NOMO-1 treated with dmso at 0.1 percent for 144 hours (cell line): ENCODE measurements at regions not wholly inside any gene's neighbourhood (a gene's known extent, or its start where the extent isn't known, plus 50 kb on each side); places are given as distances from the start of the nearest gene placed in this dataset.

Experiments used
- DNase-seq: peaks from one replicate; lab custom pipeline; 2025; ENCODE audit not compliant: unreplicated experiment; lab: John Stamatoyannopoulos, UW

DNA sequence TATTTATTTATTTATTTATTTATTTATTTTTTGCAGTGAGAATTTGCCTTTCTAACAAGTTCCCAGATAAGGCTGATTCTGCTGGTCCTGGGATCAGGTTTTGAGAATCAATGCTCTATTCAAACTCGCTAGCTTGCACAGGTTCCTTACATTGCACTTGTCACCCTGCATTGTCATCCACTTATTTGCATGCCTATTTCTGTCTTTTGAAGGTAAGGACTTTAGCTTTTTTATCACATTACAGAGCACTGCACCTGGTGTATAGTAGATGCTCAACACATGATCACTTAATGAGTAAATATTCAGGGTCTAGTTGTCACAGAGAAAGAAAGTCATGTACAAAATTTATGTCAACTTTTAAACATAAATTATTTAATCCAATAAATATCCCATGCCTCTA is 219.7 kb upstream of the BTG1 start:
- DNase-seq, result no peak

DNA sequence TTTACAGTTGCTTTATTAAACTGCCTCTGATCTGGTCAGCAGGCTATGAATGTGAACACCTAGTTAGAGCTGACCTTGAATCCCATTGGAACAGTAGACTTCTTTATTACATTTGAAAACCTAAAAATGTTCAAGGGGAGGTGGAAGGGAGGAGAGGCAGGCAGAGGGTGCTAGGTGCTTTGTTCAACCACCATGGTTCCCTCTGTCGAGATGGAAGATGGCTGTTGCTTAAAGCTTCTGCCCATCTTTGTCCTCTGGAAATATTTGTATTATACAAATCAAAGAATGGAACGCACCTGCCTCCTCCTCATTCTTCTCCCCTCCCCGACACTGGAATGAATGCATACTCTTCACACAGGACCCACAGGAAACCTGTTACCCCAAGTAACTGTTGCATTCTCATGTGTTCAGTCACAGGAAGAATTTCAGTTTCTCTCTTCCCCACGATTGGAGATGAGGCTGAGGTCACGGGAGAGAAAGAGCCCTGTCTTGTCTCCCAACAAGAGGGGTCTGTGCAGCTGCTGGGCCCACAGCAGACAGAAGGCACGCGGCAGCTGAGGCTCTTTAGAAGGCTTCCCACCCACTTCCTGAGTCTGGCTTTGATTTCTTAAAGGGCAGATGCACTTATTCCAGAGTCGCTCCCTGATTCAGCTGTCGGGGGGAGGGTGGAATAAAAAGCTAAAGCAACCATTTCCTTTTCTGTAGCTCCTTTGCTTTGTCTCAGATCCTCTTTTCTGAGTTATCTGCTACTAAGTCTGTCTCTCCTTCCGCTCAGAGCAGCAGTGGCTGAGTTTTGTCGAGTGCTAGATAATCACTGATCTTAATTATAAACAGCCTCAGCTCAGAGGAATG is 217.9 kb upstream of the BTG1 start:
- peak; percentile 66 for DNase-seq

DNA sequence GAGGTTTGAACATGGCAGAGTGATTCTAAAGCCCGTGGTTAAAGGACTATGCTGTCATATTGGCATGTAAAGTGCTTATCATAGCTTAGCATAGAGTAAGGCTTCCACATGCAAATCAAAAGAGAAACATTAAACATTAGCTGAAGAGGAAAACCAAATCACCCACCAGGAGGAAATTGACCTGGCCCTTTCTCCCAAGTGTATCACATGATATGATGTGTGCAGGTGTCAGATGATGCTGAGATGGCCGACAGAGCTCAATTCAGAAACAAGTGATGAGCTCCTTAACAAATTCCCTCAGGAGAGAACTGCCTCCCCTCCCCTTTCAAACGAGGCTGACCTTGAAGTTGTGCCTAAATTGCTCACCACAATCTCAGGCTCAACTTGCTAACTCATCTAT is 217.1 kb upstream of the BTG1 start:
- DNase-seq, result no peak

DNA sequence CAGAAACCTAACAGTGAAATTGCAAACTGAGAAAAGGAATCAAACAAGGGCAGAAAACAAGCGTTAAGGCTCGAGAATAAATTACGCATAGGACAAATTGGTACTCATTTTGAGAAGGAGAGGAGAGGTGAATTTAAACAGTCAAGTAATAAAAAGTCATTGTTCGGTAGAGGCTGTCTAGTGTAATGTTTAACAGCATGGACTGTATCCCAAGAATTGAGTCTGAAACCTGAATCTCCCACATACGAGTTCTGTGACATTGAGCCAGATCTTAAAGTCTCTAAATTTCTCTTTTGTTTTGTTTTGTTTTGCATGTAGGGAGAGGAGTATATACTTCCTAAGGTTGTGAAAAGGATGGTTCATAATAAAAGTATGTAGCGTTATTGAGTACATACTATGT is 216.5 kb upstream of the BTG1 start:
- no peak for DNase-seq

DNA sequence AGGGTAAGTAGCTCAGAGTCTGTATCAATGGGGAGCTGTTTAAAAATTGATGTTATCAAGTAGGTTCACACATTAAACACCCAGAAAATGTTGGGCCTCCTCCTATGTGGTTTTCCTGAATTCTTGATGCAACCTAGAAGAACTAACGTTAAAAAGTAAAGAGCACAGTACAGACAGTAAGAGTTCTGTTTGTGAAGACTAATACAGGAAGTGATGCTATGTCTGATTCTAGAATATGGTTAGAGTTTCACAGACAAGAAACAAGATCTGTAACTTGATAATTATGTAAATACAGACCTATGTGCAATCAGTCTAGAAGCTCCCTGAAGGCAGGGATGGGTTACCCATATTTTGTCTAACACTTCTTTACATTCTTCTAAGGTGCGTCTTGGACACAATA is 214.9 kb upstream of the BTG1 start:
- DNase-seq, result no peak

DNA sequence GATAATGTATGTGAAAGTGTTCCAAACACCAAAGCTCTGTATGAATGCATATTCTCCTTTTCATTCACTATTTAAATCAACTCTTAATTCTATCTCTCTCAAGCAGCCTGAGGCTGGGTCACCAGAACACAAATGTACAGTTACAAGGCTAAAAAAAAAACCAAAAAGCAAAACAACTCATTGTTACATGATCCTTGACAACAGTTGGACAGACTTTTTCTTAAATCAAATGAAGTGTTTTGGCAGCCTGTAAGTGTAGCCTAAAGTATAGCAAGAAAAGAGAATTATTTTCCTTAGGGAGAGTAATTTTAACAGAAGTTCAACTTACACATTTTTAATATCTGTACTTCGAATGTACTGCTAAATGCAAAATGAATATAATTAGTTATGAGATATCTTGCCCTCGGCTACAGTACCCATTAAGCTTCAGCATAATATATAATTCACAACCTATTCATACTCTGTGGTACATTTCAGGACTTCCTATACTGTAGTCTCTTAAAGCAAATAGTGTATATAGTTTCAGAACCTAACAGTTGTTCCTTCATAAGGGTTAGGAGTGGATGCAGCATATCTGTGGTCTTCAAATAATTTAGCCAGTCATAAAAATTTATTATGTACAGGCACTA is 214.0 kb upstream of the BTG1 start:
- DNase-seq, result no peak

DNA sequence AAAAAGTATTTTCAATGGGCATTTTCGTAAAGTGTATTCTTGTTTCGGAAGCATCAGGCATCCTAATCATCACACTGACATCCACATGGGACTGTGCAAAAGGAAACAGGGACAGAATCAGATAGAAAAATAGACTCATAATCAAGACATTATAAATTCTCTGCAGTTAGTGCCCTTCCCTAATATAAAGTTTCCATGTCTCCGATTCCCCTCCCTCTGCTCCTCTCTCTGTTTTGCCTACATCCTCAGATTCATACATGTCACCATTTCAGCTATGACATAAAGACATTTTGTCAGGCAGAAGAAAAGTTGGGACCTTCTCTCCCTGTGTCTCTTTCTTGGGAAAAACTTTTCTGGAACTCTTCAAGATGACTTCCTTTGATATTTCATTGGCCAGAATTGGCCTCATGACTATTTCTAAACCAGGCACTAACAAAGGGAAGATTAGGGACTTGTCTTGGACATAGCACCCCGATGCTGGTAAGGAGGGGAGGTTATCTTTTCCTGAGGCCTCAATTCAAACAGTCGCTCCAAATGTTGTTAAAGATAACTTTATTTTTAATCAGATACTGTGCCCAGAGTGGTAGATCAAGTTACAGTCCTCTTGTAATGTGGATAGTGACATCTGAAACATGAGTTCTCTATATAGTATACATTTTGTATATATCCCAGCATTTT is 212.1 kb upstream of the BTG1 start:
- DNase-seq, result no peak

DNA sequence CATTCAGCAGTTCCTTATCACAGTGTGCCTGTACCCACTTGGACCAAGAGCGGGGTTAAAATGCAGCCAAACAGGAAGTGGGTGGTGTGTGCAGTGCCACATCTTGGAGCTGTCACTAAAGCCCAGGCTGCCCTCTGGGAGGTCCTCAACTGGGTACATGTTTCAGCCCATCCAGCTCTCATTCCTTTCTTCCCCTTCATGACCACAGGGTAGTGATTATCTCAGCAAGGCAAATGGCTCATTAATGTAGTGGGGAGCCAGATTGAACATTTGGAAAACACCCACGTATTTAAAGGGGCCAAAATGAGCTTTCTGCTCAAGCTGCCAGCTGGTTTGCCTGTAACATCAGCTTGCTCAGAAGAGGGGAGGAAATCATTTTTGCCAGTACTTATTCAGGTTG is 210.8 kb upstream of the BTG1 start:
- DNase-seq, result no peak

DNA sequence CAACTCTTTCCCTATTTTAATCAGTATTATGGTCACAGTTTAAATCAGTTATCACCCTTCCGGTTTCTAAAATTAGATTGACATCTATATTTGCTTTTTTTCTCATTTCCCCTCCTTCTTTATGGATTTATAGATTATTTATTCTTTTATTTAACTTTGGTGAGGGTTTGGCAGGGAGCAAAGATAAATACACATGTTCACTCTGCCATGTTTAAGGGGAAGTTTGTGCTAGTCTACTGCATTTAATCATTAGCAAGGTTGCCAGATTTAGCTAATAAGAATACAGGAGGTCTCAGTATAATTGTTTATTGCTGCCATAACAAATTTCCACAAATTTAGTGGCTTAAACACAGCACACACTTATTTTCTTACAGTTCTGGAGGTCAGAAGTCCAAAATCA is 204.0 kb upstream of the BTG1 start:
- DNase-seq, result no peak

DNA sequence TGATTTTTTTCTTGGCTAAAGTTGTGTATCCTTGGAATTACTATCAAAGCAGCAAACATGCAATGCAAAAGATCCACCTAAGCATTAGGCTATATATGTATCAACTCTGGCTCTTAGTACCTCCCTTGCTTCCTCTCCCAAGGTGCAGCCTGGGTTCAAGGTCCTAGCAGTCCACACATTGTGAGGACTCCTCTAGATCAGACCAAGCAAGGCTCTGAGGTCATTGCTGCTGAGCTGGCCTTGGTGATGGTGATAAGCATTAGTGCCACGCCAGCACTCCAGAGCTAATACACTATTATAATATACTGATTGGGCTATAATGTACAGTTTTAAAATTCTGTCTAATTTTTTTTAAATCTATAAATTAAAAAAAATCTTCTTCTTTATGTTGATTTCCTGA is 196.9 kb upstream of the BTG1 start:
- no peak for DNase-seq

DNA sequence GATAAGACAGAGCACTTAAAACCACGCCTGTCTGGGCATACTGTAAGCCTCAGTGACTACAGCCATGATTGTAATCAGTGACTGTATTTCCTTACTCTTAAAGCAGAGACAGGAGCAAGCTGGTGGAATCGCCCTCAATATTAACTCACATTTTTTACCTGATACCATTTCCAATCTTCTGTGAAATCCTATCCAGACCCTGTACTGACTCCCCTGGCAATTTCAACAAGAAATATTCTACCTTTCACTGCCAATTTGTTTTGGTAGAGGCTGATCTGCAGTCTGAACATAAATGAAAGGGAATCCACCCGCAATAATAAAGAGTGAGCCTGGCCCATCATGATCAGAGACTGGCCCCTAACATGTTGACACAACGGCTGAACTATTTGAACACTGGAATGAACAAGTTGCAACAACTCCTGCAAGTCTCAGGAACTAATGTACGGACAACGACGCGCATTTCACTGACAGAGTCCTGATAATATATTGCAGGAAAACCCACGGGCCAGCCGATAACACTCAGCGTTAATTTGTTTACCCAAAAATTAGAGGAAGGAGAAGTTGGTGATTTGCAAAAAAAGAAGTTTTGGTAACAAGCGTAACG is 195.5 kb upstream of the BTG1 start:
- DNase-seq, result peak; percentile 27

DNA sequence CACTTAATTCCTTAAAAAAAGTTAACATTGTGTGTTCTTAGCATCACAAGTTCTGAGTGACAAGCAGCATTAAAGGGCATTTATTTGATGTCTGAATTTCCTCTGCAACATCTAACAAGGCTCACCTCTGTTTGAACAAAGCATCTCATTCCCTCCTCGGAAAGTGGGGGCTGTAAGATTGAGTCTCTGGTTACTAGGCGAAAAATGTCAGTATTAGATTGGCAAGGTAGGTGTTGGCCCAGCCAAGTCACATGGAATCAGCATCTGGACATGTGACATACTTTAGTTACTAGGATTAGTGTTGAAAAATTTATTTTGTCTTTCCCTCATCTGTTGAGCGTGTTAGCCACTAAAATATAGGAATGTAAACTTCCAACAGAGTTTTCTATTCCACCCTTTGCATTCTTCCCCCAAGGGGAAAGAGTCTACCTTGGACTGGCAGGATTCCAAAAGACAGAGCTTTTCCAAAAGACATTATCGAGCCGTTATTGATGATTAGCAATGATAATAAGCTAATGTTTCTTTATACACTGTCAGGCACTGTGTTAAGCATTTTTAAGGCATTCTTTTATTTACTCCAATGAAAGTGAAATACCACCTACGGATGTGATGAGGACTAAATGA is 194.9 kb upstream of the BTG1 start:
- DNase-seq, result no peak

DNA sequence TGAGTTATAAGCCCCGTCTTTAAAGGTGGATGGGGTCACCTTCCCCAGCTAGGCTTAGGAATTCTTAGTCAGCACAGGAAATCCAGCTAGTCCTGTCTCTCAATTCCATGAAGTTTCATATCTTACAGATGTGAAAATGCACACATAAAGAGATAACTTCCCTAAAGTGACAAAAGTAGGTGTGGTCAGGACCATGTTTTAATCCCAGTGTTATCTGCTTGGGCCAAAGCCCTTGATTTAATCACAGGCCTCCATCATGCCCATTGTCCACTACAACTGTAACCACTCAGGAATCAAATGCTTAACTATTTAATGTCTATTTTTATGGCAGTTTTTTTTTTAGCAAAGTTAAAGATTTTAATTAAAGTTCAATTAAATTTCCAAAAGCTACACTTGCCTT is 194.4 kb upstream of the BTG1 start:
- DNase-seq, result no peak

DNA sequence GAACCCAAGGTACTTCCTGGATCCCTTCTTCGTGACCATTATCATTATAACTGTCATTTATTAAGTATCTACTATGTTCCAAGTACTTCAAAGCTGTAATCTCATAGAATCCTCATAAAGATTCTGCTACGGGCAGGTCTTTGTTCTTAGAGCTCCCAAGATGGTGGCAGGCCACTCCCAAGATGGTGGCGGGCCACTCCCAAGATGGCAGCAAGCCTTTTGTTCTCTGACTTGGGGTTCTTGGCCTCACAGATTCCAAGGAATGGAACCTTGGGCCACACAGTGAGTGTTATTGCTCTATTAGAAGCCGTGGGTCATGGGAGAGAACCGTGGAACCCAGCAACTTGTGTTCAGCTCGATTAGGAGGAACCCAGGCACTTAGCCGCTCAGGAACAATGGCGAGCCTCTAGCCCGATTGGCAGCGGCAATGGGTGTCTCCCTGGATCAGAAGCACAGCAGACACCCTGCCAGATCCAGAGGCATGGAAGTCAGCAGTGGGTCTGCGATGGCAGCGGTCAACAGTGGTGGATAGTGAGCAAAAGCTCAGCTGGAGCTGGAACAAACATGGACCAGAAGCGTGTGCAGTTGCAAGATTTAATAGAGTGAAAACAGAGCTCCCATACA is 193.7 kb upstream of the BTG1 start:
- DNase-seq, result no peak

DNA sequence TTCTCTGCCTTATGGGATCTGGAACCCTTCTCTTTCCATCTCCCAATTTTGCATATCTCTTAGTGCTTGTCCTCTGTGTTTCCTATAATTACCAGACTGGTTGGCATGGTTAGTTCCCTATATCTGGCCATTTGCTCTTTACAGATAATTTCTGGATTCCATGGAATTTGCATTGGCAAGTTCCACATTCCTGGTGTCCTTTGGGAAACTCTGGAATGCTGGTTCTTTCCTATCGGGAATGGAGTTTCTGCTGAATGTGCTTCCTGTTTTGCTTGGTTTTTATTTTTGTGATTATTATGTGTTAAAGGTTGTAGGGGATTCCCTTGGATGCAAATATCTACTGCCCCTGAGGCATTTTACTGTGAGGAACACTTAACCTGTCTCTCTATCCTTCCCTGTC is 193.0 kb upstream of the BTG1 start:
- no peak for DNase-seq

DNA sequence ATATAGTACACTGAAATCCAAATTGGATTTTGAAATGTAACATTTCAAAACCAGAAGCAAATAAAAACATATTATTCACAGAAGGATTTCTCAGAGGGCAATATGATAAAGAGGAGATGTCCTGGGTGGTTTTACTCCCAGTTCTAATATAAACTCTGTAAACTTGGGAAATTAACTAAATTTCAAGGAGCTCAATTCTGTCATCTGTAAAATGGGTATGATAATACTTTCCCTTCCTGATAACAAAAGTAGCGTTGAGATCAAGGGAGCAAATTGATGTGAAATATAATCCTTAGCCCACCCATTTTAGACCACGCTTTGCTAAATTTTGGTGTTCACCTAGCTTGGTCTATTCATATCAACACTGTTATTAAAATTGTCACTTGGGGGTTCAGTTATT is 192.5 kb upstream of the BTG1 start:
- DNase-seq, result no peak

DNA sequence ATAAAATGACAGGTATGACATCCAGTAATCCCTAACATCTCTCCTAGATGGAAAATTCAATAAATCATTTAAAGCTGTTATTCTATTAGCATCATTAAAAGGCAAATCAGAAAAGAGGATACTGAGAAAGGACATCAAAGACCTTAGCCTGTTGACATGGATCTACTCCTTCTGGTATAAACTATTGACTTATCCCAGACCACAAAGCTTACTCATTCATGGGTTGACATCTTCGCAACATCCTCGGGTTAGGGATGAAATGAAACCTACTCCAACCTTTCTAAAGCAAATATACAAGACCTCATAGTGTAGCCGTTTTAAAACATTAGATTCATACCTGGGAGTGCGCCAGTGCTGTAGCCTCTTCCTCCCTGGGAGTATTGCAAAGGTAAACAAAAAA is 191.5 kb upstream of the BTG1 start:
- DNase-seq, result no peak

DNA sequence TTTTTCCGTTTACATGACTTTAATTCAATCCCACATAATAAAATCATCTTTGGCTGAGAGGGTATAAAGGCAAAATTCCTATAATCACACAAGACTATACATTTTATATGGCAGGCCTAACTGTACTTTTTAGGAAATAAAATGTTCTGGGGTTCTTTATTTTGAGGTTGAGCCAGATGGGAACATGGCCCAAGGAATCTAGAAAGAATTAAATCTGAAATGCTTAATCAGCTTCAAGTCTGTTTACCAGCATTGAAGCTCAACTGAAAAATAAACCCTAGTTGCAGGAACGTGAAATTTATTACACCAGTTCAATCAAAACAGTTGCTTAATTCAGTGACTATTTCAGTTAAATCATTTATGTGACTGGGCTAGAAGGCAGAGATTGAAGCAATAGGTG is 191.0 kb upstream of the BTG1 start:
- DNase-seq, result no peak

DNA sequence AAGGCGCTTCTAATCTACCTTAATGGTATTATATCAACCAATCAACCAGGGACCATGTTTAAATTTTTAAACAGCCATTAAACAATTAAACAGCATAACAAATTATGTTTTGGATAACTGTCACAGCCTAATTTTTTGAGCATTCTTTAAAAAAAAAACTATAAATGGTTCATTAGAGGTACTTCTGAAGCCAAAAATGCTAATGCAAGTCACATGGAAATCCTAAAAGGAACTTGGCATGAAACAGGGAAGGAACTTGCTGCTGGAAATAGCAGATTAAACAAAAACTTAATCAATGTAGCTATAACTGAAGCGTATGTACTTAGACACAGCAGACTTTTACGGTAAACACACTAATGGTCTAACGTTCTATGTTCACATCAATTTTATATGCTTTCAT is 190.2 kb upstream of the BTG1 start:
- no peak for DNase-seq

DNA sequence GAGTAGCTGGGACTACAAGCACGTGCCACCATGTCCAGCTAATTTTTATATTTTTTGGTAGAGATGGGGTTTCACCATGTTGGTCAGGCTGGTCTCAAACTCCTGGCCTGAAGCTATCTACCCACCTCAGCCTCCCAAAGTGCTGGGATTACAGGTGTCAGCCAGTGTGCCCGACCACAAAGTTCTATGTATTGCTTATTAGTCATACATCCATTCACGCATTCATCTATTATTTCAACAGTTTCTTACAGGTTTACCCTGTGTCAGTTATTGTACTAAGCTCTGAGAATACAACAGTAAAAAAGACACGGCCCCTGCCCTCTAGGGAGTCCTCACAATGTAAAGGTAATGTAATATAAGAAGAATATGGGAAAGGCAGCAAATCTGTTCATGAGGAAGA is 188.9 kb upstream of the BTG1 start:
- no peak for DNase-seq

DNA sequence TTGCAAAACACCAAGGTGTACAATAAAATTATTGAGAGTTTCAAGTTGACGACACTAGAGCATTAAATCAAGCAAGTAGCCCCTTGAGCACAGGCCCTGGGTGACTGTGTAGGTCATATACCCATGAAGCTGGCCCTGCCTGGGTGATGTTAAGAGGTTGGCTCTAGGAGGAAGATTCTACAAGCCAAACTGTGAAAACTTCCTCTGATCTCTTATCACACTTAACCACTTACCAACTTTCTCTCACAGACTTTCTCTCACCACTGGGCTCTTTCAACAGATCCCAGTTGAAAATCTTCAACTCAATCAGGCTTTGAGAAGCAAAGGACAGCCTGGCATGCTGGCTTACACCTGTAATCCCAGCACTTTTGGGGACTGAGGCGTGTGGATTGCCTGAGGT is 186.9 kb upstream of the BTG1 start:
- no peak for DNase-seq
